ENCODE measurements at regions not wholly inside any gene's neighbourhood (a gene's known extent, or its start where the extent isn't known, plus 50 kb on each side); places are given as distances from the start of the nearest gene placed in this dataset.

DNA sequence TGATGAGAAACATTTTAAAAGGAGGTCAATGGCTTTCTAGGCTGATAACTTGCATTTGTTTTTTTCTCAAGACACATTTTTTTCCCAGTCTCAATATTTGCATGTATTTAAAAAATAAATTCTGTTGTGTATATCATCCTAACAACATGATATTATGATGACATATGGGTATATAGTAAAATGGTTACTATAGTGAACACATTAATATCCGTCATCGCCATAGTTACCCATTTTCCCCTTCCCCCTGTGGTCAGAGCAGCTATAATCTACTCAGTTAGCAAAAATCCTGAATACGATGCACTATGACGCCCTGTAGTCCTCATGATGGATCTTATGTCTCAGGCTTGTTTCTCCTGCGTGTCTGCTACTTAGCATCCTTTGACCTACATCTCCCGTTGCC, 60.9 kb upstream of the ZPBP start:
- Histone ChIP-seq H3K4me3 (ENCODE audit: low read length) (no peak overlapping the region), H3K9me3 (ENCODE audit: control insufficient read depth, insufficient read depth, low read length) (no peaks in the 10 kb centered on the region), H3K27me3 (ENCODE audit: control insufficient read depth, insufficient read depth, low read length) (no peaks in the 10 kb centered on the region), H3K36me3 (ENCODE audit: control insufficient read depth, insufficient read depth, low read length) (no peaks in the 10 kb centered on the region), H3K27ac (ENCODE audit: low read length) (no peak overlapping the region), H3K4me1 (ENCODE audit: control insufficient read depth, insufficient read depth, low read length) (peaks cover 14% of the 10 kb centered on the region)
- 91% methylated on average over 6 of the region's 6 CpGs for WGBS (ENCODE audit: insufficient coverage)
- intact Hi-C loops (cut with micrococcal nuclease): no loop called here
- Mint-ChIP-seq H3K27me3 (ENCODE audit: low read depth in 2 of 2) (peaks cover 0 to 3% of the 10 kb centered on the region in 2 donors), H3K4me1 (peaks cover 9 to 16% of the 10 kb centered on the region in 2 donors), H3K36me3 (no peaks in the 10 kb centered on the region), H3K27ac (no peak overlapping the region), H3K9me3 (no peaks in the 10 kb centered on the region), H3K4me3 (no peak overlapping the region)
- TF ChIP-seq, protein P1, sequence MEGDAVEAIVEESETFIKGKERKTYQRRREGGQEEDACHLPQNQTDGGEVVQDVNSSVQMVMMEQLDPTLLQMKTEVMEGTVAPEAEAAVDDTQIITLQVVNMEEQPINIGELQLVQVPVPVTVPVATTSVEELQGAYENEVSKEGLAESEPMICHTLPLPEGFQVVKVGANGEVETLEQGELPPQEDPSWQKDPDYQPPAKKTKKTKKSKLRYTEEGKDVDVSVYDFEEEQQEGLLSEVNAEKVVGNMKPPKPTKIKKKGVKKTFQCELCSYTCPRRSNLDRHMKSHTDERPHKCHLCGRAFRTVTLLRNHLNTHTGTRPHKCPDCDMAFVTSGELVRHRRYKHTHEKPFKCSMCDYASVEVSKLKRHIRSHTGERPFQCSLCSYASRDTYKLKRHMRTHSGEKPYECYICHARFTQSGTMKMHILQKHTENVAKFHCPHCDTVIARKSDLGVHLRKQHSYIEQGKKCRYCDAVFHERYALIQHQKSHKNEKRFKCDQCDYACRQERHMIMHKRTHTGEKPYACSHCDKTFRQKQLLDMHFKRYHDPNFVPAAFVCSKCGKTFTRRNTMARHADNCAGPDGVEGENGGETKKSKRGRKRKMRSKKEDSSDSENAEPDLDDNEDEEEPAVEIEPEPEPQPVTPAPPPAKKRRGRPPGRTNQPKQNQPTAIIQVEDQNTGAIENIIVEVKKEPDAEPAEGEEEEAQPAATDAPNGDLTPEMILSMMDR (IDR thresholded peaks at IDR 0.05): no peak
- DNase-seq: no peak
- no peak for ATAC-seq

DNA sequence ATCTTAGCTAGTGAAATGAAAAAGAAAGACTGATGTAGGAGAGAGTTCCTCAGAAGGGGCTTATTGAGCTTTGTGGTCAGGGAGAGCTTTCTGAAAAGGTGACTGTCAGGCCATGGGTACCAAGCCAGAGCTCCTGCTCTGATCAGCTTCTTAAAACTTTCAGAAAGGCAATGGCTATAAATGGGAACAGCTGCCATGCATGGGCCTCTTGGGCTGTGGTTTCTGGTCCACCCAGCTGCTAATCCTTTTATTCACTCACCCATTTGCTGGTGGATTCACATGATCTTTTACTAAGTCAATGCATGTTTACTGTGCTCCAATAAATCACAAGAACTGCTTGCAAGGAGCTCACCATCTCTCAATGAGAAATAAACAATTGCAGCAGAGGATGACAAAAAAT, 60.1 kb upstream of the ZPBP start:
- Histone ChIP-seq H3K4me1 (ENCODE audit: control insufficient read depth, insufficient read depth, low read length) (peaks cover 20% of the 10 kb centered on the region), H3K9me3 (ENCODE audit: control insufficient read depth, insufficient read depth, low read length) (no peaks in the 10 kb centered on the region), H3K27ac (ENCODE audit: low read length) (no peak overlapping the region), H3K4me3 (ENCODE audit: low read length) (no peak overlapping the region), H3K36me3 (ENCODE audit: control insufficient read depth, insufficient read depth, low read length) (no peaks in the 10 kb centered on the region), H3K27me3 (ENCODE audit: control insufficient read depth, insufficient read depth, low read length) (no peaks in the 10 kb centered on the region)
- H3K9me3 Mint-ChIP-seq: no peaks in the 10 kb centered on the region
- intact Hi-C loops (cut with micrococcal nuclease): no loop called here
- H3K27me3 Mint-ChIP-seq (ENCODE audit: low read depth in 2 of 2): peaks cover 0 to 3% of the 10 kb centered on the region in 2 donors
- DNase-seq (no peak), ATAC-seq (no peak)
- peaks cover 9 to 16% of the 10 kb centered on the region in 2 donors for H3K4me1 Mint-ChIP-seq
- no peaks in the 10 kb centered on the region for H3K36me3 Mint-ChIP-seq
- no peak overlapping the region for H3K4me3 Mint-ChIP-seq
- TF ChIP-seq, protein P1 (IDR thresholded peaks at IDR 0.05): no peak
- no peak overlapping the region for H3K27ac Mint-ChIP-seq

DNA sequence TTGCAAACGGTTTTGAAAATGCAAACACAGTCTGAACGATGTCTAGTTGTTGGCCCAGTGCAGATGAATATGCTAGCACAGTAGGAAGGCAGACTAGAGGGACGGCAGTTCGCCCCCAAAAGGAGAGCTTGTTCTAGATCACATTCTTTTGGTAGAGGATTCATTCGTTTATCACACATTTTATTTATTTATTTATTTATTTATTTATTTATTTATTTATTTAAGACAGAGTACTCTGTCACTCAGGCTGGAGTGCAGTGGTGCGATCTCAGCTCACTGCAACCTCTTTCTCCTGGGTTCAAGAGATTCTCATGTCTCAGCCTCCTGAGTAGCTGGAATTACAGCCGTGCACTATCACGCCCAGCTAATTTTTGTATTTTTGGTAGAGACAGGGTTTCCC, 59.4 kb upstream of the ZPBP start:
- Mint-ChIP-seq H3K4me1 (peaks cover 9 to 16% of the 10 kb centered on the region in 2 donors), H3K9me3 (no peaks in the 10 kb centered on the region)
- peaks cover 20% of the 10 kb centered on the region for H3K4me1 ChIP-seq (ENCODE audit: control insufficient read depth, insufficient read depth, low read length)

DNA sequence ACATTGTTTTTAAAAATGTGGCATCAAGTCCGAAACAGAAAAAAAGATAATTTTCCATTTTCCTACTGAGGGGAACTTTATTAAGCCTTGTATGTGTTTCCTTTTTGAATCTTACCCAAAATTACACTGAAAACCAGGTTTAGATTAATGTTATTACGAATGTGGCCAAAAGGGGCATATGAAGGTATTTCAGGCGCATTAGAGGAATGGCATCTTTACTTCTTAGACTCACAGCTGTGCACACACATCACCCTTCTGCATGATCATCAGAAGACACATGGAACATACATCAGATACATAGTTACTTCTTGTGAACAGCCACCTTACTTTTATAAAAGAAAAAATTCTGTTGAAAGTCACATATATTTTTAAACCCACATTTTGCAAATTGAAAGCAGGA, 58.6 kb upstream of the ZPBP start:
- Histone ChIP-seq H3K4me3 (ENCODE audit: low read length) (no peak overlapping the region), H3K27ac (ENCODE audit: low read length) (no peak overlapping the region), H3K27me3 (ENCODE audit: control insufficient read depth, insufficient read depth, low read length) (no peaks in the 10 kb centered on the region), H3K4me1 (ENCODE audit: control insufficient read depth, insufficient read depth, low read length) (peaks cover 20% of the 10 kb centered on the region), H3K9me3 (ENCODE audit: control insufficient read depth, insufficient read depth, low read length) (no peaks in the 10 kb centered on the region), H3K36me3 (ENCODE audit: control insufficient read depth, insufficient read depth, low read length) (no peaks in the 10 kb centered on the region)
- H3K27ac Mint-ChIP-seq: no peak overlapping the region
- DNase-seq: no peak
- TF ChIP-seq, protein P1 (IDR thresholded peaks at IDR 0.05): no peak
- no peaks in the 10 kb centered on the region for H3K36me3 Mint-ChIP-seq
- intact Hi-C loops (cut with micrococcal nuclease): no loop called here
- H3K9me3 Mint-ChIP-seq: no peaks in the 10 kb centered on the region
- 96% methylated on average over 2 of the region's 3 CpGs for WGBS (ENCODE audit: insufficient coverage)
- H3K4me3 Mint-ChIP-seq: no peak overlapping the region
- H3K27me3 Mint-ChIP-seq (ENCODE audit: low read depth in 2 of 2): peaks cover 0 to 3% of the 10 kb centered on the region in 2 donors
- peaks cover 6 to 12% of the 10 kb centered on the region in 2 donors for H3K4me1 Mint-ChIP-seq
- no peak for ATAC-seq

More for the DNA sequence above, 59.4 kb upstream of the ZPBP start:
- 90% methylated on average over 7 of the region's 8 CpGs for WGBS (ENCODE audit: insufficient coverage)
- H3K36me3 Mint-ChIP-seq: no peaks in the 10 kb centered on the region
- Histone ChIP-seq H3K36me3 (ENCODE audit: control insufficient read depth, insufficient read depth, low read length) (no peaks in the 10 kb centered on the region), H3K9me3 (ENCODE audit: control insufficient read depth, insufficient read depth, low read length) (no peaks in the 10 kb centered on the region), H3K4me3 (ENCODE audit: low read length) (no peak overlapping the region), H3K27me3 (ENCODE audit: control insufficient read depth, insufficient read depth, low read length) (no peaks in the 10 kb centered on the region), H3K27ac (ENCODE audit: low read length) (no peak overlapping the region)
- DNase-seq (no peak), ATAC-seq (no peak)
- H3K4me3 Mint-ChIP-seq: no peak overlapping the region
- peaks cover 0 to 3% of the 10 kb centered on the region in 2 donors for H3K27me3 Mint-ChIP-seq (ENCODE audit: low read depth in 2 of 2)
- TF ChIP-seq, protein P1 (IDR thresholded peaks at IDR 0.05): no peak
- intact Hi-C loops (cut with micrococcal nuclease): no loop called here
- no peak overlapping the region for H3K27ac Mint-ChIP-seq

Data from natural killer cell (primary cell).